ENCODE measurements at regions not wholly inside any gene's neighbourhood (a gene's known extent, or its start where the extent isn't known, plus 50 kb on each side); places are given as distances from the start of the nearest gene placed in this dataset.

DNA sequence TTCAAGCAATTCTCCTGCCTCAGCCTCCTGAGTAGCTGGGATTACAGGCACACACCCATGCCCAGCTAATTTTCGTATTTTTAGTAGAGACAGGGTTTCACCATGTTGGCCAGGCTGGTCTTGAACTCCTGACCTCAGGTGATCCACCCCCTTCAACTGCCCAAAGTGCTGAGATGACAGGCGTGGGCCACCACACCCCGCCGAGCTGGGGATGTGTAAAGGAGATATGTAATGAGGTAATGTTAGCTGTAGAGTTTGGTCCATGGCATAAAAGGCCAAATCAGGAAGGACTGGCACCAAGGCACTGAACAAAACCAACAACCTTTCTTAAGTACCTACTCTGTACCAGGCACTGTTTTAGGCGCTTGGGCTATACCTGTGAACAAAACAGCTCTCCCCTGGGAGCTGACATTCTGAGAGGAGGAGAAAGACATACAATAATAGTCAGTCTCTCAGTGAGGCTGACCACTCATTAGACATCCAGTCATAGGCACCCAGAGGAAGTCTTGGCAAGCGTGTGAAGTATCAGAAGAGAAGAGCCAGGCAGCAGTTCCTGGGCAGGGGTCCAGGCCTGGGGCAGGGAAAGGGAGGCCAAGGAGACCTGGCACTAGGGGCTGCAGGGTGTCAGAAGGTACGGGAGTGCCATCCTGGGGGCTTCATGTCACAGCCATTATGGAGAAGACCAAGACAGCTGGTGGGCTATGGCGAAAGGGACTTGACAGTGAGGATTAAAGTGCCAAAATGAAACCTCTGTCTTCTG, 164.8 kb upstream of the DTNBP1 start:
- no TSS peak for BruUV-seq (replicated peaks)
- Histone ChIP-seq H3K36me3 (ENCODE audit: control insufficient read depth in 1 of 2, insufficient read depth in 2 of 2, low read length in 2 of 2) (no peaks in the 10 kb centered on the region), H2AFZ (ENCODE audit: low read depth, low read length, poor library complexity, severe bottlenecking) (no peak overlapping the region), H3K4me2 (ENCODE audit: low read length) (no peak overlapping the region), H3K4me1 (ENCODE audit: control insufficient read depth in 1 of 2, insufficient read depth in 2 of 2, low read length in 2 of 2) (no peaks in the 10 kb centered on the region), H4K20me1 (ENCODE audit: insufficient read depth) (no peaks in the 10 kb centered on the region), H3K9ac (ENCODE audit: low read length) (no peak overlapping the region), H3K9me2 (ENCODE audit: insufficient read depth) (no peaks in the 10 kb centered on the region), H3K4me3 (replicated peaks in 1 of 2; ENCODE audit: low read depth in 1 of 2, low read length in 2 of 2) (no peak overlapping the region), H3K27ac (ENCODE audit: low read depth, low read length) (no peak overlapping the region), H3K79me2 (ENCODE audit: insufficient read depth, low read length) (no peaks in the 10 kb centered on the region), H3K27me3 (ENCODE audit: insufficient read depth, low read length) (0 out of 2 replicates have a peak, but pooled peaks cover 6% of the 10 kb centered on the region), H3K9me3 (ENCODE audit: control insufficient read depth in 1 of 2, insufficient read depth in 1 of 2, low read depth in 1 of 2, low read length in 2 of 2) (no peaks in the 10 kb centered on the region)
- ATAC-seq = no peak
- no peak for TF ChIP-seq EGR1 (IDR thresholded peaks at IDR 0.05; ENCODE audit: low read depth)
- TF ChIP-seq CBX3 (IDR thresholded peaks at IDR 0.05; ENCODE audit: low read depth) = no peak
- no peak for TF ChIP-seq RAD21 (IDR thresholded peaks at IDR 0.05; ENCODE audit: low read depth)
- no peak for TF ChIP-seq ZNF274 (IDR thresholded peaks at IDR 0.05; ENCODE audit: low read depth, low read length)
- TF ChIP-seq, protein P1, sequence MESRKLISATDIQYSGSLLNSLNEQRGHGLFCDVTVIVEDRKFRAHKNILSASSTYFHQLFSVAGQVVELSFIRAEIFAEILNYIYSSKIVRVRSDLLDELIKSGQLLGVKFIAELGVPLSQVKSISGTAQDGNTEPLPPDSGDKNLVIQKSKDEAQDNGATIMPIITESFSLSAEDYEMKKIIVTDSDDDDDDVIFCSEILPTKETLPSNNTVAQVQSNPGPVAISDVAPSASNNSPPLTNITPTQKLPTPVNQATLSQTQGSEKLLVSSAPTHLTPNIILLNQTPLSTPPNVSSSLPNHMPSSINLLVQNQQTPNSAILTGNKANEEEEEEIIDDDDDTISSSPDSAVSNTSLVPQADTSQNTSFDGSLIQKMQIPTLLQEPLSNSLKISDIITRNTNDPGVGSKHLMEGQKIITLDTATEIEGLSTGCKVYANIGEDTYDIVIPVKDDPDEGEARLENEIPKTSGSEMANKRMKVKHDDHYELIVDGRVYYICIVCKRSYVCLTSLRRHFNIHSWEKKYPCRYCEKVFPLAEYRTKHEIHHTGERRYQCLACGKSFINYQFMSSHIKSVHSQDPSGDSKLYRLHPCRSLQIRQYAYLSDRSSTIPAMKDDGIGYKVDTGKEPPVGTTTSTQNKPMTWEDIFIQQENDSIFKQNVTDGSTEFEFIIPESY (IDR thresholded peaks at IDR 0.05; ENCODE audit: extremely low read depth, insufficient replicate concordance, low read length) = no peak
- TF ChIP-seq, protein P2, sequence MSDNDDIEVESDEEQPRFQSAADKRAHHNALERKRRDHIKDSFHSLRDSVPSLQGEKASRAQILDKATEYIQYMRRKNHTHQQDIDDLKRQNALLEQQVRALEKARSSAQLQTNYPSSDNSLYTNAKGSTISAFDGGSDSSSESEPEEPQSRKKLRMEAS (IDR thresholded peaks at IDR 0.05) = no peak
- no peak for TF ChIP-seq EZH2phosphoT487 (IDR thresholded peaks at IDR 0.05; ENCODE audit: borderline replicate concordance)
- no peak for TF ChIP-seq YY1 (IDR thresholded peaks at IDR 0.05; ENCODE audit: extremely low read depth, insufficient replicate concordance, low read depth, low read length)
- no peak for TF ChIP-seq SP1 (IDR thresholded peaks at IDR 0.05; ENCODE audit: low read depth)
- no peak for TF ChIP-seq ZFX (IDR thresholded peaks at IDR 0.05)
- TF ChIP-seq CEBPB (IDR thresholded peaks at IDR 0.05; ENCODE audit: low read depth) = no peak
- POLR2A ChIA-PET = no interaction called here
- CTCF ChIA-PET = no interaction called here
- RAD21 ChIA-PET (ENCODE audit: low non-redundant PET in 1 of 2, low total read pairs in 2 of 2, uncharacterized antibody in 2 of 2, unreplicated experiment in 2 of 2) = no interaction called here
- intact Hi-C loops (cut with micrococcal nuclease) = no loop called here
- DNase-seq (ENCODE audit: low read depth, low spot score) = no peak
